ENCODE measurements at regions not wholly inside any gene's neighbourhood (a gene's known extent, or its start where the extent isn't known, plus 50 kb on each side); places are given as distances from the start of the nearest gene placed in this dataset.

DNA sequence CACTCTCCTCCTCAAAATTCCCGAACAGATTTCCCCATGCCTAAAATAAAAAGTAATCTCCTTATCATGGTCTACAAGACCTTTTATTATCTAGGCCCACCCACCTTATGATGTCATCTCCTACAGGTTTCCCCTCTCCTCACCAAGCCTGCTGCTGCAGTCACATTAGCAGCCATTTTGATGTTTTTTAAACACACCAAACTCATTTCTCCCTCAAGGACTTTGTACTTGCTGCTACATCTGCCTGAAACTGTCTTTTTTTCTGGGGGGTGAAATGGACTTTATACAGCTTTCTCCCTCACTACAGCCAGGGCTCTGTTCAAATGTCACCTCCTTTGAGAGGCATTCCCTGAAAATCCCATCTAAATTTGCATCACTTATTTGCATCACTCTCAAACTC is 90.2 kb upstream of the TAB3 start:
- Histone ChIP-seq H4K20me1 (ENCODE audit: insufficient read depth, low read length) (no peaks in the 10 kb centered on the region), H3K27me3 (ENCODE audit: insufficient read depth, low read length) (no peaks in the 10 kb centered on the region), H3K27ac (ENCODE audit: low read depth, low read length) (no peak overlapping the region), H3K4me2 (ENCODE audit: insufficient read depth, low read length) (no peak overlapping the region), H3K9me3 (ENCODE audit: low read depth, low read length) (no peaks in the 10 kb centered on the region), H3K79me2 (ENCODE audit: insufficient read depth, low read length) (no peaks in the 10 kb centered on the region), H3K36me3 (ENCODE audit: insufficient read depth, low read length) (no peaks in the 10 kb centered on the region), H2AFZ (ENCODE audit: low read length) (no peak overlapping the region), H3K4me1 (ENCODE audit: insufficient read depth, low read length) (no peaks in the 10 kb centered on the region), H3K4me3 (ENCODE audit: insufficient read depth, low read length) (no peak overlapping the region)
- DNase-seq (ENCODE audit: insufficient read length, low spot score, missing footprints), result no peak
- TF ChIP-seq, protein P1, sequence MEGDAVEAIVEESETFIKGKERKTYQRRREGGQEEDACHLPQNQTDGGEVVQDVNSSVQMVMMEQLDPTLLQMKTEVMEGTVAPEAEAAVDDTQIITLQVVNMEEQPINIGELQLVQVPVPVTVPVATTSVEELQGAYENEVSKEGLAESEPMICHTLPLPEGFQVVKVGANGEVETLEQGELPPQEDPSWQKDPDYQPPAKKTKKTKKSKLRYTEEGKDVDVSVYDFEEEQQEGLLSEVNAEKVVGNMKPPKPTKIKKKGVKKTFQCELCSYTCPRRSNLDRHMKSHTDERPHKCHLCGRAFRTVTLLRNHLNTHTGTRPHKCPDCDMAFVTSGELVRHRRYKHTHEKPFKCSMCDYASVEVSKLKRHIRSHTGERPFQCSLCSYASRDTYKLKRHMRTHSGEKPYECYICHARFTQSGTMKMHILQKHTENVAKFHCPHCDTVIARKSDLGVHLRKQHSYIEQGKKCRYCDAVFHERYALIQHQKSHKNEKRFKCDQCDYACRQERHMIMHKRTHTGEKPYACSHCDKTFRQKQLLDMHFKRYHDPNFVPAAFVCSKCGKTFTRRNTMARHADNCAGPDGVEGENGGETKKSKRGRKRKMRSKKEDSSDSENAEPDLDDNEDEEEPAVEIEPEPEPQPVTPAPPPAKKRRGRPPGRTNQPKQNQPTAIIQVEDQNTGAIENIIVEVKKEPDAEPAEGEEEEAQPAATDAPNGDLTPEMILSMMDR (IDR thresholded peaks at IDR 0.05; ENCODE audit: extremely low read depth, low read depth, low read length), result no peak

DNA sequence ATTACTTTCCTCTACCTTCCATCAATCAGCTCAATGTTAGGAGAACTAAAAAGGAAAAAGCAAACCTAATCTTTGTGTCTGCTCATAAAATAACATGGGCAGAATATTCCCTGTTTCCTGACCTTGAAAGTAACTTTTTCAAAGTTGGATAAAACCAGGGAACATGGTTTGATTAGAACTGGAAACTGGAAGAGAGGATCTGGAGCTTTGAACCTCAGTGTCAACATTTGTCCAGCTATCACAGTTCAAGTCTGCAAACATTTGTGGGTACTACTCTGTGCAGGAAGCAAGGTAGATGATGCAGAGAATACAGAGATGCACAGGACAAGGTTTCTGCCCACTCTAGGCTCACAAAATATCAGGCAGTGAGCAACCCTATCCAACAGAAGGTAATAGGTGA is 86.4 kb upstream of the TAB3 start:
- Histone ChIP-seq H4K20me1 (ENCODE audit: insufficient read depth, low read length) (no peaks in the 10 kb centered on the region), H3K4me3 (ENCODE audit: insufficient read depth, low read length) (no peak overlapping the region), H3K79me2 (ENCODE audit: insufficient read depth, low read length) (no peaks in the 10 kb centered on the region), H3K36me3 (ENCODE audit: insufficient read depth, low read length) (no peaks in the 10 kb centered on the region), H3K4me1 (ENCODE audit: insufficient read depth, low read length) (no peaks in the 10 kb centered on the region), H2AFZ (ENCODE audit: low read length) (no peak overlapping the region), H3K9me3 (ENCODE audit: low read depth, low read length) (no peaks in the 10 kb centered on the region), H3K4me2 (ENCODE audit: insufficient read depth, low read length) (no peak overlapping the region), H3K27me3 (ENCODE audit: insufficient read depth, low read length) (no peaks in the 10 kb centered on the region), H3K27ac (ENCODE audit: low read depth, low read length) (no peak overlapping the region)
- DNase-seq (ENCODE audit: insufficient read length, low spot score, missing footprints), result no peak
- TF ChIP-seq, protein P1 (IDR thresholded peaks at IDR 0.05; ENCODE audit: extremely low read depth, low read depth, low read length), result no peak

- H3K27me3 ChIP-seq (ENCODE audit: insufficient read depth, low read length), result no peaks in the 10 kb centered on the region
- no peaks in the 10 kb centered on the region for H3K9me3 ChIP-seq (ENCODE audit: low read depth, low read length)
- H3K4me2 ChIP-seq (ENCODE audit: insufficient read depth, low read length), result no peak overlapping the region
- no peak overlapping the region for H3K4me3 ChIP-seq (ENCODE audit: insufficient read depth, low read length)
- no peaks in the 10 kb centered on the region for H3K36me3 ChIP-seq (ENCODE audit: insufficient read depth, low read length)
- H3K4me1 ChIP-seq (ENCODE audit: insufficient read depth, low read length), result no peaks in the 10 kb centered on the region
- no peaks in the 10 kb centered on the region for H3K79me2 ChIP-seq (ENCODE audit: insufficient read depth, low read length)
- H2AFZ ChIP-seq (ENCODE audit: low read length), result no peak overlapping the region
- TF ChIP-seq, protein P1 (IDR thresholded peaks at IDR 0.05; ENCODE audit: extremely low read depth, low read depth, low read length), result no peak
- no peak overlapping the region for H3K27ac ChIP-seq (ENCODE audit: low read depth, low read length)
- DNase-seq (ENCODE audit: insufficient read length, low spot score, missing footprints), result no peak
- H4K20me1 ChIP-seq (ENCODE audit: insufficient read depth, low read length), result no peaks in the 10 kb centered on the region
These were observed 84.9 kb upstream of the TAB3 start for GRCh38 chrX:30973784-30974427.

- Histone ChIP-seq H3K36me3 (ENCODE audit: insufficient read depth, low read length) (no peaks in the 10 kb centered on the region), H3K4me3 (ENCODE audit: insufficient read depth, low read length) (peak overlapping the region; percentile 45)
These were observed 82.9 kb upstream of the TAB3 start for GRCh38 chrX:30971774-30972603.

More at GRCh38 chrX:30971774-30972603, 82.9 kb upstream of the TAB3 start:
- H3K27ac ChIP-seq (ENCODE audit: low read depth, low read length), result no peak overlapping the region
- no peaks in the 10 kb centered on the region for H3K79me2 ChIP-seq (ENCODE audit: insufficient read depth, low read length)
- H4K20me1 ChIP-seq (ENCODE audit: insufficient read depth, low read length), result no peaks in the 10 kb centered on the region
- H3K9me3 ChIP-seq (ENCODE audit: low read depth, low read length), result no peaks in the 10 kb centered on the region
- no peaks in the 10 kb centered on the region for H3K27me3 ChIP-seq (ENCODE audit: insufficient read depth, low read length)
- peak; percentile 79 for DNase-seq (ENCODE audit: insufficient read length, low spot score, missing footprints)
- peak overlapping the region; percentile 74 for H3K4me2 ChIP-seq (ENCODE audit: insufficient read depth, low read length)
- TF ChIP-seq, protein P1 (IDR thresholded peaks at IDR 0.05; ENCODE audit: extremely low read depth, low read depth, low read length), result peak; percentile 66
- peak overlapping the region; percentile 50 for H2AFZ ChIP-seq (ENCODE audit: low read length)
- no peaks in the 10 kb centered on the region for H3K4me1 ChIP-seq (ENCODE audit: insufficient read depth, low read length)

Data from osteoblast (primary cell).